ENCODE measurements at regions not wholly inside any gene's neighbourhood (a gene's known extent, or its start where the extent isn't known, plus 50 kb on each side); places are given as distances from the start of the nearest gene placed in this dataset.
"Not testable (repeated sequence)": the region's sequence is repeated elsewhere in the genome, so short reads cannot be mapped to it uniquely, and the experiment has no call there.

DNA sequence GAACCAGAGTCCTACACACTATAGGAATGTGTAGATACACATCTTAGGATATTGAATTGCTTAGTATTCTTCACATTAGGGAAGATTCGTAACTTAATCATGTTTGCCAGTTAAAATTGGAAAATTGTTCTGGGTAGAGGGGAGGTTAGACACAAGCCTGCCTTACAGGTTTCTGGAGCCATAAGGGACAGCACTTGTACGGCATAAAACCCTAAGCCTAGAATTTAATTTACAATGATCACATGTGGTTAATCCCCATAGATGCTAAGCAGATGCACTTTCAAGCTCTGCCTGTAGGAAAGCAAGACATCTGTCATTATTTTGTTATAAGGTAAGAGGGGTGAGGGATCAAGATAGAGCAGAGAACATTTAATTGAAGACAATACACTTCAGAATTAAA is 820.7 kb downstream of the NCAM2 start:
- DNase-seq (ENCODE audit: low spot score) (no peak), ATAC-seq (no peak)
- intact Hi-C loops (cut with DNase I): no loop called here

DNA sequence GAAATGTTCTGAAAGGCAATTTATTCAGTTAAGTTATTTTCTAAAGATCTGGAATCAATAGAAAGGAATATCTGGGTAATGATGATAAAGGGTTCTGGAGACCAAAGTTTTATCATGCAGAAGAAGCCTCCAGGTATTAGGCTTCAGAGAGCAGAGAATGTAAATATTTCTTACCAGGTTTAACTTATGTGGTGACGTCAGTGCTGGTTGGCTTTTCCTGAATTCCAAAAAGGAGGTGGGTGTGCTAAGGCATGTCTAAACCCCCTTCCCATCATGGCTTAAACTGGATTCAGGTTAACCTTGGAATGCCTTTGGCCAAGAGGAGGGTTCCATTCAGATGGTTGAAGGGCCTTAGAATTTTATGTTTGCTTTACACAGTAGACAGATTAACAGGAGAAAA is 829.9 kb downstream of the NCAM2 start:
- intact Hi-C loops (cut with DNase I): no loop called here
- no peak for DNase-seq (ENCODE audit: low spot score)
- no peak for ATAC-seq

DNA sequence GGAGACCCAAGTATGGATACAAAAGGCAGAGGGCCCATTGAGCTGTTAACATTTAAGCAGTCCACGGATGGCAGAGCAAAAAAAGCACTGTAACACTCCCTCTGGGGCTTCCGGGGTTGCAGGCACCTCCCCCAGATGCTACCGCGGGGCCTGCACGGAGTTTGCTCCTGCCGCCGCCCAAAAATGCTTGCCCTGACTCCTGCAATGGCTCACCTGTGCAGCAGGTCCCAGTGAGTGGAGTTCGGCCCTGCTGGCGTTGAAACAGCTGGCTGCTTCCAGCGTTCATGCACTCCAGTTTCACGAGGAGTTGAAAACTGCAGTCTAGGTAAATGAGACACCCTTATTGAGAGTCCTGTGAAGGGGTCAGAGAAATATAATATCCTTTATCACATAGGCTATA is 832.8 kb downstream of the NCAM2 start:
- no peak for DNase-seq (ENCODE audit: low spot score)
- intact Hi-C loops (cut with DNase I): no loop called here
- no peak for ATAC-seq

DNA sequence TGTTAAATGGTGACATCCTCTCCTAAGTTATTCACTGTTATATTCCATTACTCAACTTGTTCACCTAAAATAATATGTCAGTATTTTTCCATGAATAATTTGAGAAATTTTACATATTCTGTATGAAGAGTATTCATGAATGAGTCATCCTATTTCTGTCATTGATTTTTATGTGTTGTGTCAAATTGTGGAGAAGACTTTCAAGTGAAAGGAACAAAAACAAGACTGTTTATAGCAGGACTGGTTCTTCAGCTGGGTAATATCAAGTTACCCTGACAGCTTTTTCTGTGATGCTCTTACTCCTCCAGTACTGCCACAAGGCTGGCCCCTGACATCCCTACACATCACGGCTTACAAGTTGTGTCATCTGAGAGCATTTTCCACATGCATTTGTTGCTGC is 847.7 kb downstream of the NCAM2 start:
- ATAC-seq (no peak), DNase-seq (ENCODE audit: low spot score) (no peak)
- intact Hi-C loops (cut with DNase I): no loop called here

DNA sequence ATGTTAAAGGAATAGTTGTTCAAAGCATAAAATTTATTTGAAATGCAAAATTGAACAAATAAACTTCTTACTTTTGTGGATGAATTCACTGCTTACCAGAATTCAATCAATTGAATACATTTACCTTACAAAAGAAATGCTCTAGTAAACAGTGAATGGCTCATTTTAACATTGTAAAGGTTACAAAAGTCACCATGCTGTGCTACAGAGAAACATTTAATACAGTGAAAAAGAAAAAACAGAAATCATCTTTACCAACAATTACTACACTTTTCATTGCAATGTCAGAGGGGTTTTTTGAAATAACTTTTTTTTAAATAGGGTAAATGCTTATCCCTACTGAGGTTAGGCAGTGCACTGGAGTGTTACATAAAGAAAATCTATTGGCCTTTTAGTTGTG is 853.0 kb downstream of the NCAM2 start:
- ATAC-seq (no peak), DNase-seq (ENCODE audit: low spot score) (no peak)
- intact Hi-C loops (cut with DNase I): no loop called here

DNA sequence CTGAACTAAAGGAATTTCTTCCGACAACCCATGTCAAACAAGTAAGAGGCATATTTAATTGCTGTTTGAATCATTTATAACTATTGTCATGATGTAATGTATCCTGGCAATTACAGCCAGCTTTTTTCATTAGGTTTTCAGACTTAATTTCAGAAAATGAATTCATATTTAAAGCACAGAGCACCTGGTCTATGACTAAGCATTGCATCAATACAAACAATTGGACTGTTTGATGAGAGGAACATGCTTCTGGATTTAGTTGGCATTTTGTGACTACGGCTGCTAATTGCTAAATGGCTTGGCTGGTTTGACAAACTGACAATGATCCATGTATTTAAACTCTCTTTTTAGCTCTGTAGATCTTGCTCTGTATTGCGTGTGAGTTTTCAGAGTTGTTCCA is 853.4 kb downstream of the NCAM2 start:
- intact Hi-C loops (cut with DNase I): no loop called here
- no peak for DNase-seq (ENCODE audit: low spot score)
- no peak for ATAC-seq

DNA sequence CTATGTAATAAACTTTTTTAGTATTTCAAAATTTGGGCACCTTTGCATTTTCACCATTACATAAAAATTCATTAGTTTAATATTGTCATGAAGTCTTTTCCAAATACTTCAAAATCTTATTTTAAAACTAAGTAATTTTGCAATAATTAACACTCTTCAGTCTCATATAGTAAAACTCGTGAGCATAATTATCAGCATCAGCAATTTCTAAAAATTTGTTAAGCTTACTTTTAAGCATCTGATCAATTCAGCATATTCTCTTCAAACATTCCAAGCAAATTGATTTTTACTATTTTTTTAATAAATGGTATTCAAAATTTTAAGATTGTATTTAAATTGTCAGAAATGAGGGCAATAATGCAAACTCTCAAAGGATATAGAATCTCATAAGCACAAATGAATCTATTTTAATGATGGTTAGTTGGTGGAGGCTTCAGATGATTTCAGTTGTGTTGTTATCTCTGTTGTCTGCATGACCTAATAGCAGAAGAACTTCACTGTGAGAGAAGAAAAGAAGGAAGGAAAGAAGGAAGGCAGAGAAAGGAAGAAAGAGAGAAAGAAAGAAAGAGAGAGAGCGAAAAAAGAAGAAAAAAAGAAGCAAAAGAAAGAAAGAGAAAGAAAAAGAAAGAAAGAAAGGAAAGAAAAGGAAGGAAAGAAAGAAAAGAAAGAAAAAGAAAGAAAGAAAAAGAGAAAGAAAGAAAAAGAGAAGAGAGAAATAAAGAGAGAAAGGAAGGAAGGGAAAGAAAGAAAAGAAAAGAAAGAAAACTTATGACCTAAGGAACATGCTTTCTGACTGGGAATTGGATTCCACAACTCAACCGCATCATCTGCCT is 860.5 kb downstream of the NCAM2 start:
- no peak for DNase-seq (ENCODE audit: low spot score)
- intact Hi-C loops (cut with DNase I): no loop called here
- ATAC-seq: no peak

DNA sequence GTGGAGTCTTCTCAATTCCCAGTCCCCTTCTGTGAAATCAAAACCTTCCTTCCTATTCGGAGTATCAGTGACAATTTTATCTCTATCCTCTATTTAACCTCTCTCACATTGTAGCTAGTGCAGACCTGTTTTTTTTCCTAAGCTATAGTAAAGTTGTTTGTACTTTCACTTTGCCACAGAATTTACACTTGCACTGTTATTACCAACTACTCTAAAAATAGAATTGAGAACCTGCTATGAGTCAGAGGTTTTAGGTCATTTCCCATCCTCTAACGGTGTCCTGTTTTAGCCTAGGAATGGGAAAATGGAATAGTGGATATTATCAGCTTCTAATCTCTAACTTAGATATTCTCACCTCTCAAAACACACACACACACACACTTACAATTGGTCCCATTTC is 862.7 kb downstream of the NCAM2 start:
- intact Hi-C loops (cut with DNase I): no loop called here
- no peak for ATAC-seq
- DNase-seq (ENCODE audit: low spot score): no peak

DNA sequence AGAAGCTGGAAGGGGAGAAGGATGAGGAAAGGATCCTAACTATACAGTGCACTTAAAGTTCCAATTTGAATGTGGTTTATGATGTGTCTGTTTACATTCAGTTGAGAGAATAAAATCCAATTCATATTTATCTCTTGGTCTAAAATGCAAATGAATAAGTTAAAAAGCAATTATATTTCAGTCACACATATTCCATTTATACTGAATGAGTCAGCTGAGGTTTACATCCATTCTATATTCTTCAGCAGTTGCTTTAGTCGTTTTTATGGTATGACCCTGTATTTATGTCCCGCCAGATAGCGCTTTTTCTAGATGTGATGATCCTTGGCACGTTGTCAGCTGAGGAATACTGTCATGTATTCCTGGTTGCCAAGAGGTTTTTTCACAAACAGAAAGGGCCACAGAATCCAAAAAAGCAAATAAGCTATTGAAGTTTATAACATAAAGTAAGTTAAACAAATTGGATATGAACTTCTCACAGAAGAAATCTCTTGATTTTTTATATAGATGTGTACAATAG is 866.2 kb downstream of the NCAM2 start:
- ATAC-seq: no peak
- intact Hi-C loops (cut with DNase I): no loop called here
- DNase-seq (ENCODE audit: low spot score): no peak

DNA sequence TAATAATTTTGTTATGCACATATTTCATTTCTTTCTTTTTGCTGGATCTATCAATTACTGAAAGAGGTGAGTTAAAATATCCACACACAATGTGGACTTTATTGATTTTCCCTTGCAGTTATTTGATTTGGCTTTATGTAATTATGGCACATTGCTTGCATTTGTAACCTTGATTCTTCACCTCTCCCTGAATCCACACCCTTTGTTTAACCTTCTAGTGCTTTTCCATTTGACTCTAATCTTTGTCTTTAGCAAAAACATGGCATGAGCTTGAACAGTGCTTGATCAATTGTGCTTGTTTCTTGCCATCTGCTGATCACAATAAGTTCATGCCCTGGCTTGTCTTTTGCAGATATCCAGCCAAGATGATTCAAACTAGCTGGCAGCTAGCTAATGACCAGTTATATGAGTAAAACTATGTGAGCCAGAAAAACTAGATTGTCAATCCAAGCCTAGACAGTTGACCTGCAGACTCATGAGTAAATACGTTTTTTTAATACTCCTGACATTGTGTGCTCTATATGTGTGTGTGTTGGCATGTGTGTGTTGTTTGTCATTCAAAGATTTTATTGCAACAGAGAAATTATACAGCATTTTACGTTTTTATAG is 899.2 kb downstream of the NCAM2 start:
- intact Hi-C loops (cut with DNase I): no loop called here
- DNase-seq (ENCODE audit: low spot score) (no peak), ATAC-seq (no peak)

DNA sequence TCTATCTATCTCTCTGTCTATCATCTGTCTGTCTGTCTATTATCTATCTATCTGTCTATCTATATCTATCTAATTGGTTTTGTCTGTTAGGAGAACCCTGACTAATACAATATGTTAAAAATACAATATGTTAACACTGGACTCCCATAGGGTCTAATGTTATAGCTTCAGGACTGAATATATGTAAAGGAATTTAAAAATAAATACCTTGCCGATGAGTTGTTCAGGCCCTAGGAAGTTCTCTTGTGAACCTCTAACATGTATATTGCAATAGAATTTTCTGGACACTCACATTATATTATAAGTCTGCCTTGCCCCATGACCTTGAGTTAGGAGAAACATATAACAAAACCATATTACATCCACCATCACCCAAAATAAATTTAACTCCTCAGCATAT is 900.6 kb downstream of the NCAM2 start:
- intact Hi-C loops (cut with DNase I): no loop called here
- ATAC-seq (no peak), DNase-seq (ENCODE audit: low spot score) (no peak)

DNA sequence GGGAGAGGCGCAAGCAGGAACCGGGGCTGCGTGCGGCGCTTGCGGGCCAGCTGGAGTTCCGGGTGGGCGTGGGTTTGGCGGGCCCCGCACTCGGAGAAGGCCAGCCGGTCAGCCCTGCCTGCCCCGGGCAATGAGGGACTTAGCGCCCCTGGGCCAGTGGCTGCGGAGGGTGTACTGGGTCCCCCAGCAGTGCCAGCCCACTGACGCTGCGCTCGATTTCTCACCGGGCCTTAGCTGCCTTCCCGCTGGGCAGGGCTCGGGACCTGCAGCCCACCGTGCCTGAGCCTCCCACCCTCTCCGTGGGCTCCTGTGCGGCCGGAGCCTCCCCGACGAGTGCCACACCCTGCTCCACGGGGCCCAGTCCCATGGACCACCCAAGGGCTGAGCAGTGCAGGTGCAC is 904.2 kb downstream of the NCAM2 start:
- ATAC-seq; intact Hi-C loops (cut with DNase I); DNase-seq (ENCODE audit: low spot score): not testable (repeated sequence)

DNA sequence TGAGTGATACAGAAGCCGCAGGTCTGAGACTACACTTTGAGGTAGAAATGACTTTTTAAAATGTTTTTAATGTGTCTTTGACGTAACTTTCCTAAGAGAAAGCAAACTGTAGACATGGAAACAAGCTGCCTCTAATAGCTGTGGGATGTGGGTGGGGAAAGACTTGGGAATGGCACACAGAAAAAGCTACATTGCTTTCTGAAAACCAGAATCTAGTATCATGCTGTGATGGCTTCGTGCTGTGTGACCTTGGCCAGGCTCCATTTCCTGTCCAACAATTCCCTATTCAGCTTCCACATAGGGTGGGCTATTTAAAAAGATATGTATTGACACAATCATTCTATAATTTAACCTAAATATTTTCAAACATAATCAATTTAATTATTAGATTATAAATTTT is 909.1 kb downstream of the NCAM2 start:
- intact Hi-C loops (cut with DNase I): no loop called here
- no peak for ATAC-seq
- no peak for DNase-seq (ENCODE audit: low spot score)

DNA sequence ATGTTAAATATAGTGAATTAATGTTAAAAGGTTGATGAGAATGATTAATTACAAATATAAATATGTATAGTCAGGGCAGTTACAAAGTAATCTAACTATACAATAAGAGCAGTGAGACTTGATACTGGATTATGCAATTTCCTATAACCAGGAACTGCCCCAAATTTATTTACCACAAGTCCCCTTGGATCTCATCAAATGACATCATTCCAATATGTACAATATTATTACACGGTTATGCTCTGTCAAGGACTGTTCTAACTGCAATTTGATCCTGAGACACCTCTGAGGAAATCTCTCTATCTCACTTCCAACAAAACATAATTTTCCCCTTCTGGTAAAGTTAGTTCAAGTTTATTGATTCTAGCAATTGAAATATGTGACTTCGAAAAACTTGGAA is 917.6 kb downstream of the NCAM2 start:
- ATAC-seq: no peak
- intact Hi-C loops (cut with DNase I): no loop called here

DNA sequence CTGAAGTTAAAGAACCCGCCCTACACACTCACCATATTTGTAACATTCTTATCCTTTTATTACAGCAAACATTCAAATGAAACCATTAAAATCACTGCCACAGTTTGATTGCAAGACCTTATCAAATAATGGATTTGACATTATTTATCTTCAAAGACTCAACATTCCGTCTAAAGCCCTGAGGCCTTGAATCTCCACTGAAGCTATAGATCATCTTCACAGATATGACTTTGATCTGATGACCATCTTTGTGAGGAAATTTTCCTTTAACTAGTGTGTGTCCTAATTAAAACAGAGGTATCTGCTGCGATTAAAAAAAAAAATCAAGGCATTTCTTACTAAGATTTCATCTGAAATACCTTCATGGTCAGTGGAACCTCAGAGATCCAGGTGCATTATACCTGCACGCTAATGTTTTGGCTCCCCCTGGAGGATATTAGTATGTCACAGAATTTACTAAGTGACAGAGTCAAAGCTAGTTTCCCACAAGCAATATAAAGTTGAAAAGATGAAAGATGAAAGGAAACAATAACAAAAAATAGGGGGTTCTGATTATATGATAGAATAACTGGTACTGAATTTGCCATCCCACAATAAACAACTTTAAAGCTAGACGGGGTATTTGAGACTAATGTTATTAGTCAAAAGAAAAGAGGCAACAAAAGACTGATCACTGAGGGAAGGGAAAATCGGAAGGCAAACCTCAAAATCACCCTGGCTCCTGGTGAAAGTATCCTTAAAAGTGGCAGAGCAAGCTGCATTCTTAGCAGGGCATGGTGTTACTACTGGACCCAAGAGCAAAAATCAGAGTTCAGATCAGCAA is 923.4 kb downstream of the NCAM2 start:
- DNase-seq (ENCODE audit: low spot score) (no peak), ATAC-seq (no peak)
- intact Hi-C loops (cut with DNase I): no loop called here

More for the DNA sequence above, 917.6 kb downstream of the NCAM2 start:
- no peak for DNase-seq (ENCODE audit: low spot score)

DNA sequence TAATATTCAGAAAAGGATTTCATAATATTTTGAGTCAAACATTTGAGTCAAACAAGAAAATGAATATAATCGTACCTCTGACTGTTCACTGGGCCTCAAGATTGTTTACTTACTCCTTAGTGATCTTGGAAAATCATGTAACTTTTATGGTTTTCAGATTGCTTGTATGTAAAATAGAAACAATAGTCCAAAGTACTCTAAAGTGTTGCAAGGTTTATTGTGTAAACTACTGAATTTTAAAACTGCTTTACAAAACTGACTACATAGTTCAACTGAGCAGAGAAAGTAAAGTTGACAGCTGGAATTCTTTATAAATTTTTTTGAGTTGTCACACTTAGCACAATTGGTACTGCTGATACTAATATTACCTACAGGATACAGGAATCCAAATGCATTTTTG is 931.0 kb downstream of the NCAM2 start:
- no peak for DNase-seq (ENCODE audit: low spot score)
- intact Hi-C loops (cut with DNase I): no loop called here
- ATAC-seq: no peak

DNA sequence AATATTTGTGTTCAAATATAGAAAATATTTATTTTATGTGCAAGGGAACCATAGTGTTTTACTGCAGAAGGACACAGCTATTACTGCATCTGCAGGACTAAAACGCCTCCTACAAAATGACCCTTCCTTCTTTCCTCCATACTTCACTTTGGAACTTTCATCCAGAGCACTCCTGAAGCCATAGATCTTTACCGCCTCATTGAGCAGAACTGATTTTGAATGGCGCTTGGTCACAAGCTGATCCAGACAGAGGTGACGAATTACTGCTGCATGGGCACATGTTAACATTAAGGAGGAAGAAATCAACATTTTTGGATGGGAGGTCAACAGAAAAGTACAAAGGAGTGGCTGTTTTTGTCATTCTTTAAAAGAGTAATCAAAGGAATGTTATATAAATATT is 931.6 kb downstream of the NCAM2 start:
- no peak for ATAC-seq
- DNase-seq (ENCODE audit: low spot score): no peak
- intact Hi-C loops (cut with DNase I): no loop called here

DNA sequence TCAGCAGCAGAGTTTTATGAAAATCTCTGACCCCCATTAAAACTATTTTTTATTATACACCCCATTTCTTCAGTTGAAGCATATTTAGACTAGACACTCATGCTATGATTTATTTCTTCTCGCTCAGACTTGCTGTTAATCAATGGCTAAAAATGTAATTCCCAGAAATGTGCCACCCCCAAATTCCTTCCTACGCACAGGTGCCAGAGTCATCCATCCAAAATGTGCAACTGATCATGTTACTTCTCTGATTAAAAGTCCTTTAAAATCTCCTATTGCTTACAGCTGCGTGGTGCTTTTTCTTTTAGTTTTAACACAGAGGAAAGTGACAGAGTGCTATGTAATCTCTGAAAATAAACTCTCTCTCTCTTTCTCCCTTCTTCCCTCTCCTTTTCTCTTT is 954.4 kb downstream of the NCAM2 start:
- no peak for ATAC-seq
- intact Hi-C loops (cut with DNase I): no loop called here

DNA sequence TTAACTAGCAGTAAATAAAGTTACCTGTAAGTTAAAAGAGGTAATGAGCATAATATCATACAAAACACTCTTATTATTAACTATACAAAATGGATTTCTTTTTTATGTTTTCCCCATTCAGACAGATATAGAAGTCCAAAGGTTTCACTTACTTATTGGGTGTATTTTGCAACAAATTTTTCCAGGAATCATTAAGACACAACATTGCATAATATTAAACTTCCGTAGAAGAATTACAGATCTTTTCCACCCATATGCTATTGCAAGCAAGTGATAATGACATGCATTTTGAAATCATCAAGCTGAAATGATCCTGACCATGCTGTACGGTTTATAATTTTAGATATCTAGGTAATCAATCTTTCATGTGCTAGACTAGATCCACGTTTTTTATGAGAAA is 957.0 kb downstream of the NCAM2 start:
- intact Hi-C loops (cut with DNase I): no loop called here
- ATAC-seq (no peak), DNase-seq (ENCODE audit: low spot score) (no peak)

More for the DNA sequence above, 954.4 kb downstream of the NCAM2 start:
- DNase-seq (ENCODE audit: low spot score): no peak

DNA sequence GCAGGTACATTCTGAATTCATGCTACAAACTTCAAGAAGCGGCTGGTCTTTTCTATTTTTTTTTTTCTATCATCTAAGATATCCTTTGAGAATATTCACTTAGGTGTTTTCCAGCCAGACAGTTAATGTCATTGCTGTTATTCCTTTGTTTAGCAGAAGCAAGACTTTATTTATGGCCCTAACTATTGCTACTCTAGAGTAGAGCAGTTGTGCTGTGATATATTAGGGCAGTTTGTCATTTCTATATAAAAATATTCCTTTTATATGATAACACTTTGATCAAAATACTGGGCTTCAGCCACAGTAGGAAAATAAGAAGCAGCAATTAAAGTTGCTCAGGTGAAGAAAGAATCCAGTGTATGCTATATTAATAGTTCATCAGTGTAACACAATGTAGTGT is 959.3 kb downstream of the NCAM2 start:
- intact Hi-C loops (cut with DNase I): no loop called here
- ATAC-seq (no peak), DNase-seq (ENCODE audit: low spot score) (no peak)
